A549 (cell line): ENCODE measurements at regions not wholly inside any gene's neighbourhood (a gene's known extent, or its start where the extent isn't known, plus 50 kb on each side); places are given as distances from the start of the nearest gene placed in this dataset.

ENCODE experiments used
- BCL3 ChIP-seq: fragments of >200 bp; sonication (Bioruptor Twin); formaldehyde crosslinking; IDR thresholded peaks from 3 replicates; pipeline ENCODE4 v1.6.1; 2016
- EP300 ChIP-seq, 2 experiments: fragments of >200 bp; sonication (Bioruptor Twin); formaldehyde crosslinking; IDR thresholded peaks; 2 replicates in 1 of 2; 3 replicates in 1 of 2; pipeline ENCODE4 v1.6.1; 2016 to 2017
- JUN ChIP-seq, 2 experiments: fragments of >200 bp; sonication (Bioruptor Twin); formaldehyde crosslinking; IDR thresholded peaks; 2 replicates in 1 of 2; 3 replicates in 1 of 2; pipeline ENCODE4 v1.6.1; 2016 to 2017
- KDM5A ChIP-seq: fragments of 200-600 bp; sonication (generic); IDR thresholded peaks from 2 replicates; pipeline ENCODE4 v1.6.1; 2016; ENCODE audit warnings: antibody characterized with exemption, mild to moderate bottlenecking
- MYC ChIP-seq: IDR thresholded peaks from 2 replicates; pipeline ENCODE4 v1.6.1; 2012; ENCODE audit warnings: mild to moderate bottlenecking, inconsistent platforms, low read length, improper control_type of control experiment, borderline replicate concordance
- POLR2A ChIP-seq: IDR thresholded peaks from 2 replicates; pipeline ENCODE4 v1.6.1; 2012; ENCODE audit warnings: mild to moderate bottlenecking, low read length
- RARB ChIP-seq: fragments of 250-450 bp; sonication (Bioruptor Pico); IDR thresholded peaks from 2 replicates; pipeline ENCODE4 v1.8.0; 2021; ENCODE audit warnings: mild to moderate bottlenecking, moderate library complexity
- RFX5 ChIP-seq: fragments of 450-650 bp; IDR thresholded peaks from 2 replicates; pipeline ENCODE4 v1.7.1; 2014; ENCODE audit warnings: antibody characterized with exemption, mild to moderate bottlenecking, moderate library complexity
- TF ChIP-seq, protein P1 (sequence below): fragments of >200 bp; sonication (Bioruptor Twin); formaldehyde crosslinking; IDR thresholded peaks from 3 replicates; pipeline ENCODE4 v1.5.1; 2016
- TF ChIP-seq, protein P2 (sequence below): fragments of 200-600 bp; sonication (generic); IDR thresholded peaks from 2 replicates; pipeline ENCODE4 v1.6.1; 2016; ENCODE audit warnings: antibody characterized with exemption, mild to moderate bottlenecking, moderate library complexity

DNA sequence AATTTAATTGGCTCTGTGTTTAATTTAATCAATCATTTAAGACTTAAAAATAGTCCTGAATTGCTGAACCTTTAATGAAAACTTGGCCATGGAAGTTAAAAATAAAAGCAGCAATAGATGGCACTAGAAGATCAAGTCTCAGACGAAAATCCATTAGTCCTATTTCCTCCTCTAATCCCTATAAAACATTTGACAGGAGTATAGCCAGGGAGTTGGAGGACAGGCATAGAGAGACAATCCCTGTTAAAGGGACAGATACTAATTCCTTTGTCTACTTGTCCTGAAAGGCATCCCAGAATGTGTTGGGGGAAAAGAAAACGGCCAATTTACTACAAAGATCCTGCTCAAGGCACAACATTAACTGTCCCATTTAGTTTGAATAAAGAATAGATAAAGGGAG, 276.3 kb upstream of the TACR3 start:
- TF ChIP-seq, protein P1, sequence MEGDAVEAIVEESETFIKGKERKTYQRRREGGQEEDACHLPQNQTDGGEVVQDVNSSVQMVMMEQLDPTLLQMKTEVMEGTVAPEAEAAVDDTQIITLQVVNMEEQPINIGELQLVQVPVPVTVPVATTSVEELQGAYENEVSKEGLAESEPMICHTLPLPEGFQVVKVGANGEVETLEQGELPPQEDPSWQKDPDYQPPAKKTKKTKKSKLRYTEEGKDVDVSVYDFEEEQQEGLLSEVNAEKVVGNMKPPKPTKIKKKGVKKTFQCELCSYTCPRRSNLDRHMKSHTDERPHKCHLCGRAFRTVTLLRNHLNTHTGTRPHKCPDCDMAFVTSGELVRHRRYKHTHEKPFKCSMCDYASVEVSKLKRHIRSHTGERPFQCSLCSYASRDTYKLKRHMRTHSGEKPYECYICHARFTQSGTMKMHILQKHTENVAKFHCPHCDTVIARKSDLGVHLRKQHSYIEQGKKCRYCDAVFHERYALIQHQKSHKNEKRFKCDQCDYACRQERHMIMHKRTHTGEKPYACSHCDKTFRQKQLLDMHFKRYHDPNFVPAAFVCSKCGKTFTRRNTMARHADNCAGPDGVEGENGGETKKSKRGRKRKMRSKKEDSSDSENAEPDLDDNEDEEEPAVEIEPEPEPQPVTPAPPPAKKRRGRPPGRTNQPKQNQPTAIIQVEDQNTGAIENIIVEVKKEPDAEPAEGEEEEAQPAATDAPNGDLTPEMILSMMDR: peak; percentile 32
- TF ChIP-seq MYC (no peak), BCL3 (no peak), JUN (IDR thresholded peaks at IDR 0.05) (no peak), EP300 (IDR thresholded peaks at IDR 0.05) (no peak), KDM5A (no peak), RFX5 (no peak), POLR2A (no peak), RARB (CRISPR knock-in tag) (no peak)
- TF ChIP-seq, protein P2, sequence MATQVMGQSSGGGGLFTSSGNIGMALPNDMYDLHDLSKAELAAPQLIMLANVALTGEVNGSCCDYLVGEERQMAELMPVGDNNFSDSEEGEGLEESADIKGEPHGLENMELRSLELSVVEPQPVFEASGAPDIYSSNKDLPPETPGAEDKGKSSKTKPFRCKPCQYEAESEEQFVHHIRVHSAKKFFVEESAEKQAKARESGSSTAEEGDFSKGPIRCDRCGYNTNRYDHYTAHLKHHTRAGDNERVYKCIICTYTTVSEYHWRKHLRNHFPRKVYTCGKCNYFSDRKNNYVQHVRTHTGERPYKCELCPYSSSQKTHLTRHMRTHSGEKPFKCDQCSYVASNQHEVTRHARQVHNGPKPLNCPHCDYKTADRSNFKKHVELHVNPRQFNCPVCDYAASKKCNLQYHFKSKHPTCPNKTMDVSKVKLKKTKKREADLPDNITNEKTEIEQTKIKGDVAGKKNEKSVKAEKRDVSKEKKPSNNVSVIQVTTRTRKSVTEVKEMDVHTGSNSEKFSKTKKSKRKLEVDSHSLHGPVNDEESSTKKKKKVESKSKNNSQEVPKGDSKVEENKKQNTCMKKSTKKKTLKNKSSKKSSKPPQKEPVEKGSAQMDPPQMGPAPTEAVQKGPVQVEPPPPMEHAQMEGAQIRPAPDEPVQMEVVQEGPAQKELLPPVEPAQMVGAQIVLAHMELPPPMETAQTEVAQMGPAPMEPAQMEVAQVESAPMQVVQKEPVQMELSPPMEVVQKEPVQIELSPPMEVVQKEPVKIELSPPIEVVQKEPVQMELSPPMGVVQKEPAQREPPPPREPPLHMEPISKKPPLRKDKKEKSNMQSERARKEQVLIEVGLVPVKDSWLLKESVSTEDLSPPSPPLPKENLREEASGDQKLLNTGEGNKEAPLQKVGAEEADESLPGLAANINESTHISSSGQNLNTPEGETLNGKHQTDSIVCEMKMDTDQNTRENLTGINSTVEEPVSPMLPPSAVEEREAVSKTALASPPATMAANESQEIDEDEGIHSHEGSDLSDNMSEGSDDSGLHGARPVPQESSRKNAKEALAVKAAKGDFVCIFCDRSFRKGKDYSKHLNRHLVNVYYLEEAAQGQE: no peak
